ENCODE measurements at regions not wholly inside any gene's neighbourhood (a gene's known extent, or its start where the extent isn't known, plus 50 kb on each side); places are given as distances from the start of the nearest gene placed in this dataset.
"Not testable (repeated sequence)": the region's sequence is repeated elsewhere in the genome, so short reads cannot be mapped to it uniquely, and the experiment has no call there.

DNA sequence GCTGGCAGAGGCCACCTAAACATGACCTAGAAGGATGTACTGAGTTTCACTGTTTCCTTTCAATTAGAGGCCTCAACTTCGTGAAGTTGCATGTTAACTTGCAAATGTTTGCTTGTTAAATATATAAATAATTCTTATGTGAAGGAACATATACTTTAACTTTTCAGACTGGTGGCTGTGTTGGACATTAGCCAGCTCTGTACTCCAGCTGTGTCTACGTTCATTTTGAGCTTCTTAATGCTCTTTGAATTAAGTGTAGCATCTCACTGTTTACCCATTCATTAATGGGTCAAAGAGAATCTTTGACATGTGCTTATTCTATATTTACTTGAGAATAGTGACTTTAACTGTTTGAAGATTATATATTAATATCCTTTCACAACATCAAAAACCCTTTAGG lies 823.2 kb upstream of the ID2 start:
- Histone ChIP-seq H3K4me3 (ENCODE audit: insufficient read depth, low read depth, low read length, poor library complexity, severe bottlenecking) (no peak overlapping the region), H3K36me3 (ENCODE audit: control insufficient read depth, insufficient read depth, low read length) (no peaks in the 10 kb centered on the region), H3K9me3 (ENCODE audit: control insufficient read depth, low read length) (no peaks in the 10 kb centered on the region), H3K27ac (ENCODE audit: insufficient read depth, low read length, poor library complexity, severe bottlenecking) (no peak overlapping the region), H3K4me1 (ENCODE audit: control insufficient read depth, insufficient read depth, low read length, poor library complexity, severe bottlenecking) (no peaks in the 10 kb centered on the region), H3K27me3 (replicated peaks; ENCODE audit: control insufficient read depth, insufficient read depth, low read length, poor library complexity, severe bottlenecking) (no peaks in the 10 kb centered on the region)
- DNase-seq, result no peak

DNA sequence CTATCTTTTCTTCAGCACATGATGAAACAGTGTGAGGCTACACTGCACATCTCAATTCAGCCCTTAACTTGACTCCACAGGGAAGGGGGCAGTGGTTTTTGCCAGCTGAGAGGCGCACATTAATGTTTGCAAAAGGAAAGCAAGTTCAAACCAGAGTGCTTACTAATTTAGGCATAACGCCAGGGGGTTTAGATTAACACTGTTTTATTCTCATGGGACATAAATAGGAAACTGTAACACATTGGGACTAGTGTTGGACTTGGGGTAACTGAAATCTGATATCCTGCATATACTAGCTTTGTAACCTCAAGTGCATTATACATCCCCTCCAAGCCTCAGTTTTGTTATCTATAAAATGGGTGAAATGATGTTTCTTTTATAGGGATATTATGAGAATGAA lies 821.2 kb upstream of the ID2 start:
- Histone ChIP-seq H3K4me1 (ENCODE audit: control insufficient read depth, insufficient read depth, low read length, poor library complexity, severe bottlenecking) (no peaks in the 10 kb centered on the region), H3K27ac (ENCODE audit: insufficient read depth, low read length, poor library complexity, severe bottlenecking) (no peak overlapping the region), H3K27me3 (replicated peaks; ENCODE audit: control insufficient read depth, insufficient read depth, low read length, poor library complexity, severe bottlenecking) (no peaks in the 10 kb centered on the region), H3K4me3 (ENCODE audit: insufficient read depth, low read depth, low read length, poor library complexity, severe bottlenecking) (no peak overlapping the region), H3K36me3 (ENCODE audit: control insufficient read depth, insufficient read depth, low read length) (no peaks in the 10 kb centered on the region), H3K9me3 (ENCODE audit: control insufficient read depth, low read length) (no peaks in the 10 kb centered on the region)
- DNase-seq, result no peak

DNA sequence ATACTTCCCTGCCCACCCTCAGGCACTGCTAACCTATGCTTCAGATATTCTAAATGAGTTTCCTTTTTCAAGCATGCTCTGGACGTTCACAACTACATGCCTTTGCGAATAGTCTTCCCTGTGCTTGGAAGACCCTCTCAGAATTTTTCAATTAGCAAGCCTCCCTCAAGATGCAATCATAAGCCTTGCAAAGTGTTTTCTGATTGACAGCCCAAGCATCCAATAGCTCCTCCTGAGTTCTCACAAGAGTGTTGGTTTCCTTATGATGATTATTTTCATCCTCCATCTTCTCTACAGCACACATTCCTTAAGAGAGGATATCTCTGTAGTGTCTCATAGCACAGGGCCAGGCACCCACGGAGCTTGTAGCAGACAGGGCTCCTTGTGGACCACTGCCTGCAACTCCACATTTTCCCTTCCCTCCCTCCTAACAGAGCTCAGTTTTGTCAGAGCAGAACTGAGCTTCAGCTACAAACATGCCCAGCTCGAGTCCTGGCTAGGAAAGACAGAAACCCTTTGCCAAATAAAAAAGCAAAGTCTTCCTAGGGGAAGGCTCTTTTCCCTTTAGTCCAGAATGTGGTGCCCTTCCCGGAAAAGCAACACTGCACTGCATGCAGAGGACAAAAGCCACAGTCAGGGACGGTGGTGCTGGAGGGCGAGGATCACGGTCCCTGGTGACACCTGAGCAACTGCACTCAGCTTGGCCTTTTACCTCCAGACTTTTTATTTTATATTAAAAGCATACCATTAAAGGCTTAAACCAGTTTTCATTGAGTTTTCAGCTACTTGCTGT lies 819.8 kb upstream of the ID2 start:
- Histone ChIP-seq H3K4me1 (ENCODE audit: control insufficient read depth, insufficient read depth, low read length, poor library complexity, severe bottlenecking) (no peaks in the 10 kb centered on the region), H3K4me3 (ENCODE audit: insufficient read depth, low read depth, low read length, poor library complexity, severe bottlenecking) (no peak overlapping the region), H3K27ac (ENCODE audit: insufficient read depth, low read length, poor library complexity, severe bottlenecking) (no peak overlapping the region), H3K27me3 (replicated peaks; ENCODE audit: control insufficient read depth, insufficient read depth, low read length, poor library complexity, severe bottlenecking) (no peaks in the 10 kb centered on the region), H3K9me3 (ENCODE audit: control insufficient read depth, low read length) (no peaks in the 10 kb centered on the region), H3K36me3 (ENCODE audit: control insufficient read depth, insufficient read depth, low read length) (no peaks in the 10 kb centered on the region)
- DNase-seq, result no peak

- Histone ChIP-seq H3K9me3 (ENCODE audit: control insufficient read depth, low read length) (no peaks in the 10 kb centered on the region), H3K36me3 (ENCODE audit: control insufficient read depth, insufficient read depth, low read length) (no peaks in the 10 kb centered on the region)
These were observed 815.8 kb upstream of the ID2 start for GRCh38 chr2:7866104-7866503.

GRCh38 chr2:7866825-7867224 lies 815.0 kb upstream of the ID2 start:
- DNase-seq, result no peak
- Histone ChIP-seq H3K27ac (ENCODE audit: insufficient read depth, low read length, poor library complexity, severe bottlenecking) (no peak overlapping the region), H3K4me3 (ENCODE audit: insufficient read depth, low read depth, low read length, poor library complexity, severe bottlenecking) (no peak overlapping the region), H3K9me3 (ENCODE audit: control insufficient read depth, low read length) (no peaks in the 10 kb centered on the region), H3K36me3 (ENCODE audit: control insufficient read depth, insufficient read depth, low read length) (no peaks in the 10 kb centered on the region), H3K4me1 (ENCODE audit: control insufficient read depth, insufficient read depth, low read length, poor library complexity, severe bottlenecking) (no peaks in the 10 kb centered on the region), H3K27me3 (replicated peaks; ENCODE audit: control insufficient read depth, insufficient read depth, low read length, poor library complexity, severe bottlenecking) (no peaks in the 10 kb centered on the region)

More at GRCh38 chr2:7866104-7866503, 815.8 kb upstream of the ID2 start:
- no peaks in the 10 kb centered on the region for H3K27me3 ChIP-seq (replicated peaks; ENCODE audit: control insufficient read depth, insufficient read depth, low read length, poor library complexity, severe bottlenecking)
- DNase-seq, result no peak
- no peak overlapping the region for H3K4me3 ChIP-seq (ENCODE audit: insufficient read depth, low read depth, low read length, poor library complexity, severe bottlenecking)
- no peaks in the 10 kb centered on the region for H3K4me1 ChIP-seq (ENCODE audit: control insufficient read depth, insufficient read depth, low read length, poor library complexity, severe bottlenecking)
- H3K27ac ChIP-seq (ENCODE audit: insufficient read depth, low read length, poor library complexity, severe bottlenecking), result no peak overlapping the region

DNA sequence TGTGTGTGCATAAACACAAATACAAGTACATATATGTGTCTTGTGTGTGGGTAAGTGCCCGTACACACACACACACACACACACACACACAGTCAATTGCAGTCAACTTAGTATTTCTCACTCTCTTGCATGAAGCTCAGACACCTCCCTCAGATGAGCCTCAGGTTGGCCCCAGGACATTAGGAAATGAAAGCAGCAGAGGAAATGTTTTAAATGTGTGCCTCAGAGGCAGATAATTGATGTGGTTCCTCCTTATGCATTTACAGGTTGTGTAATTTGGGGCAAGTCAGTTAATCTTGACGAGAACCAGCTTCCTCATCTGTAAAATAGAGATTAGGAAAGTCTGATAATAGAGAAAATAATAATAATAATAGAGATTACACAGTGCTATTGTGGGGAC lies 814.0 kb upstream of the ID2 start:
- no peak overlapping the region for H3K27ac ChIP-seq (ENCODE audit: insufficient read depth, low read length, poor library complexity, severe bottlenecking)
- H3K4me3 ChIP-seq (ENCODE audit: insufficient read depth, low read depth, low read length, poor library complexity, severe bottlenecking), result no peak overlapping the region
- no peaks in the 10 kb centered on the region for H3K27me3 ChIP-seq (replicated peaks; ENCODE audit: control insufficient read depth, insufficient read depth, low read length, poor library complexity, severe bottlenecking)
- no peak for DNase-seq
- no peaks in the 10 kb centered on the region for H3K36me3 ChIP-seq (ENCODE audit: control insufficient read depth, insufficient read depth, low read length)
- no peaks in the 10 kb centered on the region for H3K9me3 ChIP-seq (ENCODE audit: control insufficient read depth, low read length)
- no peaks in the 10 kb centered on the region for H3K4me1 ChIP-seq (ENCODE audit: control insufficient read depth, insufficient read depth, low read length, poor library complexity, severe bottlenecking)

DNA sequence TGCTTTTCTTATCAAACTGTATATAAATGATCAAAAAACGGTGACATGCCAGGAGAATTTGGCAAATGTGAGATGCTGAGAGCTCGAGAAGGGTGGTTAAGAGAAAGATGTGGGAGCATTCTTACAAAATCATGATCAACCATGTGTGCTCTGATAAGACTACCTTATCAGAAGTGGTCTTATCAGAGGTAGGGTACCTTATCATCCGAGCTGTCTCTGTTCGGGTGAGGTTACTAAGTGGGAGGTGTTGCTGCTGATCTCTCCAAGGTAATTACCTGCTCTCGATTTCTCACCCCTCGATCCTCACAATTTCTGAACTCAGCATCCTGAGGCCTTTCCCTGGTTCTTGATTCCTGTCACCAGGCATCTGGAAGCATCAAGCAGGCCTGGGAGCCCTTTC lies 813.0 kb upstream of the ID2 start:
- Histone ChIP-seq H3K9me3 (ENCODE audit: control insufficient read depth, low read length) (no peaks in the 10 kb centered on the region), H3K36me3 (ENCODE audit: control insufficient read depth, insufficient read depth, low read length) (no peaks in the 10 kb centered on the region), H3K27ac (ENCODE audit: insufficient read depth, low read length, poor library complexity, severe bottlenecking) (no peak overlapping the region), H3K4me1 (ENCODE audit: control insufficient read depth, insufficient read depth, low read length, poor library complexity, severe bottlenecking) (no peaks in the 10 kb centered on the region), H3K27me3 (replicated peaks; ENCODE audit: control insufficient read depth, insufficient read depth, low read length, poor library complexity, severe bottlenecking) (no peaks in the 10 kb centered on the region), H3K4me3 (ENCODE audit: insufficient read depth, low read depth, low read length, poor library complexity, severe bottlenecking) (no peak overlapping the region)
- no peak for DNase-seq

GRCh38 chr2:7876445-7876844 lies 805.4 kb upstream of the ID2 start:
- H3K4me3 ChIP-seq (ENCODE audit: insufficient read depth, low read depth, low read length, poor library complexity, severe bottlenecking); DNase-seq; H3K9me3 ChIP-seq (ENCODE audit: control insufficient read depth, low read length); H3K27me3 ChIP-seq (replicated peaks; ENCODE audit: control insufficient read depth, insufficient read depth, low read length, poor library complexity, severe bottlenecking); H3K27ac ChIP-seq (ENCODE audit: insufficient read depth, low read length, poor library complexity, severe bottlenecking); H3K36me3 ChIP-seq (ENCODE audit: control insufficient read depth, insufficient read depth, low read length); H3K4me1 ChIP-seq (ENCODE audit: control insufficient read depth, insufficient read depth, low read length, poor library complexity, severe bottlenecking): not testable (repeated sequence)

- not testable (repeated sequence) for H3K36me3 ChIP-seq (ENCODE audit: control insufficient read depth, insufficient read depth, low read length); H3K27me3 ChIP-seq (replicated peaks; ENCODE audit: control insufficient read depth, insufficient read depth, low read length, poor library complexity, severe bottlenecking); H3K9me3 ChIP-seq (ENCODE audit: control insufficient read depth, low read length); H3K4me3 ChIP-seq (ENCODE audit: insufficient read depth, low read depth, low read length, poor library complexity, severe bottlenecking); H3K27ac ChIP-seq (ENCODE audit: insufficient read depth, low read length, poor library complexity, severe bottlenecking); DNase-seq; H3K4me1 ChIP-seq (ENCODE audit: control insufficient read depth, insufficient read depth, low read length, poor library complexity, severe bottlenecking)
These were observed 803.6 kb upstream of the ID2 start for GRCh38 chr2:7878266-7878665.

DNA sequence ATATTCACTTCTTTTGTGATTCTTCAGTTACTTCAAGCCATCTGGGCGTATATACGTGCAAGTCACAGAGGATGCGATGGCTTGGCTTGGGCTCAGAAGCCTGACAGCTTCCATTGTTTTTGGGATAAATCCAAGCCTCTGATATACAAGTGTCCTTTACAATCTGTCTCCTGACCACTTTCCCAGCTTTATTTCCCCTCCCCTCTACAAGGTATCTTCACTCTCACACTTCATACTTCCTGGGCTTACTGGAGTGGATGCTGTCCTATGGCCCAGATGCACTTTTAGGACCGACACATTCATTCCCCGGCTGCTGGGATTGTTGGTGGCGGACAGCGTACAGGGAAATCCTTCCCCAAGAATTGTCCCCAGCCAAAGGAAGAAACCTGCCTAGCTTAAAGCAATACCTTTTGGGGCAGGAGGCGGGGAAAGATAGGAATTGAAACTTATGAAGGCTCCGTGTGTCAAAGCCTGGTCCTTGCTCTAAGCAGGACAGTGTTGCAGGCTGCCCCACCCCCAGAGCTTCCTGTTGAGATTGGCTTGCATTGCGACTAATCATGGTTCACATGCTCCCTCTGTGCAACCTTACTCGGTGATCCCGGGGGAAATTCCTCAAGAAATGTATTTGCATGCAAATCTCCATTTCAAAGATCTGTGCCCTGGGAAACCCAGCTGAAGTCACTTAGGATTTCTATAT lies 802.9 kb upstream of the ID2 start:
- Histone ChIP-seq H3K4me1 (ENCODE audit: control insufficient read depth, insufficient read depth, low read length, poor library complexity, severe bottlenecking) (no peaks in the 10 kb centered on the region), H3K36me3 (ENCODE audit: control insufficient read depth, insufficient read depth, low read length) (no peaks in the 10 kb centered on the region), H3K27me3 (replicated peaks; ENCODE audit: control insufficient read depth, insufficient read depth, low read length, poor library complexity, severe bottlenecking) (no peaks in the 10 kb centered on the region), H3K4me3 (ENCODE audit: insufficient read depth, low read depth, low read length, poor library complexity, severe bottlenecking) (no peak overlapping the region), H3K9me3 (ENCODE audit: control insufficient read depth, low read length) (no peaks in the 10 kb centered on the region), H3K27ac (ENCODE audit: insufficient read depth, low read length, poor library complexity, severe bottlenecking) (no peak overlapping the region)
- DNase-seq, result no peak

Measured in effector memory CD4-positive, alpha-beta T cell (primary cell).